Lower lobe of right lung (tissue), 2 donors: ENCODE measurements at regions not wholly inside any gene's neighbourhood (a gene's known extent, or its start where the extent isn't known, plus 50 kb on each side); places are given as distances from the start of the nearest gene placed in this dataset.

Source experiments
- ATAC-seq, 2 donors: fragments of 200-7000 bp; cut with Tn5 transposase; one replicate each; pipeline ENCODE4 v1.9.1; 2020 to 2022; ENCODE audit warnings: mild to moderate bottlenecking in 2 of 2, moderate library complexity in 2 of 2
- DNase-seq: peaks from one replicate; pipeline ENCODE4 v3.0.0-alpha.2; 2020
- H3K27ac ChIP-seq: fragments of 200-600 bp; one replicate; pipeline ENCODE4 v1.8.0; 2022
- H3K27me3 ChIP-seq: fragments of 200-600 bp; one replicate; pipeline ENCODE4 v1.8.0; 2022; ENCODE audit warnings: low read depth
- H3K36me3 ChIP-seq: fragments of 200-600 bp; one replicate; pipeline ENCODE4 v1.8.0; 2022; ENCODE audit warnings: mild to moderate bottlenecking
- H3K4me1 ChIP-seq: fragments of 200-600 bp; one replicate; pipeline ENCODE4 v1.8.0; 2022
- H3K4me3 ChIP-seq: fragments of 200-600 bp; one replicate; pipeline ENCODE4 v1.8.0; 2022; ENCODE audit warnings: mild to moderate bottlenecking
- H3K9me3 ChIP-seq: fragments of 200-600 bp; one replicate; pipeline ENCODE4 v1.8.0; 2022
- CTCF ChIP-seq: fragments of 200-600 bp; IDR thresholded peaks from one replicate; pipeline ENCODE4 v1.8.0; 2022; ENCODE audit warnings: antibody characterized with exemption, mild to moderate bottlenecking
- intact Hi-C: fragments of 100-400 bp; cut with DNase I; formaldehyde crosslinking; loops from one replicate; pipeline ENCODE4 v1.11.0; 2022
- donor health status: DM: no; HTN: yes; CAD: no; lungs with severe emphysema.

GRCh38 chr10:130350996-130351395, 214.8 kb downstream of the GLRX3 start:
- intact Hi-C loops, result no loop called here
- ATAC-seq, result no peak

GRCh38 chr10:130351466-130352290, 215.5 kb downstream of the GLRX3 start:
- ATAC-seq (no peak), DNase-seq (no peak)
- intact Hi-C loops, result no loop called here
- no peaks in the 10 kb centered on the region for H3K9me3 ChIP-seq
- no peak overlapping the region for H3K27ac ChIP-seq
- TF ChIP-seq CTCF, result no peak
- H3K36me3 ChIP-seq, result no peaks in the 10 kb centered on the region
- peaks cover 3% of the 10 kb centered on the region for H3K27me3 ChIP-seq
- no peak overlapping the region for H3K4me3 ChIP-seq
- H3K4me1 ChIP-seq, result no peaks in the 10 kb centered on the region

More at GRCh38 chr10:130350996-130351395, 214.8 kb downstream of the GLRX3 start:
- DNase-seq, result no peak
- Histone ChIP-seq H3K4me1 (no peaks in the 10 kb centered on the region), H3K36me3 (no peaks in the 10 kb centered on the region), H3K4me3 (no peak overlapping the region), H3K9me3 (no peaks in the 10 kb centered on the region), H3K27ac (no peak overlapping the region), H3K27me3 (peaks cover 3% of the 10 kb centered on the region)
- TF ChIP-seq CTCF, result no peak

GRCh38 chr10:130352291-130352645, 216.1 kb downstream of the GLRX3 start:
- ATAC-seq, result no peak
- DNase-seq, result no peak
- no peak overlapping the region for H3K27ac ChIP-seq
- intact Hi-C loops, result no loop called here
- no peak overlapping the region for H3K4me3 ChIP-seq
- no peaks in the 10 kb centered on the region for H3K36me3 ChIP-seq
- TF ChIP-seq CTCF, result no peak
- H3K27me3 ChIP-seq, result peaks cover 3% of the 10 kb centered on the region
- H3K9me3 ChIP-seq, result no peaks in the 10 kb centered on the region
- no peaks in the 10 kb centered on the region for H3K4me1 ChIP-seq

- DNase-seq (no peak), ATAC-seq (no peak)
- Histone ChIP-seq H3K4me1 (no peaks in the 10 kb centered on the region), H3K27me3 (peaks cover 3% of the 10 kb centered on the region), H3K9me3 (no peaks in the 10 kb centered on the region), H3K4me3 (no peak overlapping the region), H3K36me3 (no peaks in the 10 kb centered on the region), H3K27ac (no peak overlapping the region)
- intact Hi-C loops, result no loop called here
- no peak for TF ChIP-seq CTCF
Observed at GRCh38 chr10:130353928-130354572, 217.9 kb downstream of the GLRX3 start.

GRCh38 chr10:130354573-130354954, 218.4 kb downstream of the GLRX3 start:
- DNase-seq, result no peak
- H3K36me3 ChIP-seq, result no peaks in the 10 kb centered on the region
- intact Hi-C loops, result no loop called here
- H3K9me3 ChIP-seq, result no peaks in the 10 kb centered on the region
- H3K27me3 ChIP-seq, result peaks cover 3% of the 10 kb centered on the region
- ATAC-seq, result no peak
- TF ChIP-seq CTCF, result no peak
- H3K4me3 ChIP-seq, result no peak overlapping the region
- no peaks in the 10 kb centered on the region for H3K4me1 ChIP-seq
- H3K27ac ChIP-seq, result no peak overlapping the region
